GM18505 (cell line): ENCODE measurements at regions not wholly inside any gene's neighbourhood (a gene's known extent, or its start where the extent isn't known, plus 50 kb on each side); places are given as distances from the start of the nearest gene placed in this dataset.
"Not testable (repeated sequence)": the region's sequence is repeated elsewhere in the genome, so short reads cannot be mapped to it uniquely, and the experiment has no call there.

Experiments
- ATAC-seq: cut with Tn5 transposase; IDR thresholded peaks from one replicate; pipeline ENCODE4 v1.9.1; 2021; ENCODE audit not compliant: unreplicated experiment
- POLR2A ChIP-seq: IDR thresholded peaks from 4 replicates; pipeline ENCODE4 v1.6.1; 2011; ENCODE audit warnings: borderline replicate concordance; ENCODE audit not compliant: insufficient read depth, insufficient read length; ENCODE audit errors: extremely low read depth

- no peak for ATAC-seq
- TF ChIP-seq POLR2A, result no peak
Measured at GRCh38 chr12:84384384-84384783, 528.2 kb downstream of the SLC6A15 start.

- ATAC-seq, result not testable (repeated sequence)
Measured at GRCh38 chr12:84382486-84382885, 530.1 kb downstream of the SLC6A15 start.

- TF ChIP-seq POLR2A, result no peak
- no peak for ATAC-seq
Measured at GRCh38 chr12:84376320-84376719, 536.3 kb downstream of the SLC6A15 start.

DNA sequence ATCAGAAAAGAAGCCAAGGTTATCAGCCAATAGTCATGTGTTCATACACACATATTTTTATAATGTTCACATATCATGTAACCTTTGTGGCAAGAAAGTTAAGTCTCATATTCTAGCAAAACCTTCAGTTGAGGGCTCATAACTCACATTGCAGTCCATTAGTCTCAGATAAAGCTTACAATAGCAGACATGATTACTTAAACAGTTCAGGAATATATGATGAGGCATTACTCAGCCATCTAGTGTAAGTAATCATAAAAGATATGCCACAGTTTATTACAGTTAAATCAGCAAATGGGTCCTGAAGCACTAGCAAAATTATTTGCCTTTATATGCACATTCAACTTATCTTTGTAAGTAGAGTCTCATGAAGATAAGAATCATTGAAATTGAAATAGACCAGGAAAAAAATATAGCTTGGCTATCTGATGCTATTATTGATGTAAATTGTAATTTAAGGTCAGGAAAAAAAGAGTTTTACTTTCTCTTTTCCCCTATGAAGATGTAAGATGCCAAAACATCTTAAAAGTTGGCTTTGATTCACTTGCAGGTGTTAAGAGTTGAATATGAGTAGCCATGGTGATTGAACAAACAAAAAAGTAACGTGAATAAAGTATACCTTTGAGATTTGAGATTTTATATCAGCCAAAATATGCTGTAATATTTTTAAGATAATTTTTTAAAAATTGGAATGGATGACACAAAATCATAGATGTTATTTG lies 537.0 kb downstream of the SLC6A15 start:
- TF ChIP-seq POLR2A, result no peak
- no peak for ATAC-seq

DNA sequence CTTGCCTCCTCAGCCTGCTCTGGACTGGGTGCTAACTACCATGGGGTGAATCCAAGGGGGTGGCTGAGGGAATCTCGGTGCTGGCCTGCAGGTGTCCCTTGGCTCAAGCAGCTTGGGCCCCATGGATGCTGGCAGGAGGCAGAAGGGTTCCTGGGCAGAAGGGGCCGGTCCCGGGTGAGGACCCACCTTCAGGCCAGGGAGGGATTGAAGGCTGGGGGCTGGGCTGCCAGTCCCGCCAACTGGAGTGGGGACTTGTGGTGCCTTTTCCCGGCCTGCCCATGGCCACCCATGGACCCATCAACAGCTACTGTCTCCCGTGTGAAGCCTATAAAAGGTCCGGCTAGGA lies 550.1 kb downstream of the SLC6A15 start:
- ATAC-seq, result no peak
- TF ChIP-seq POLR2A, result no peak

DNA sequence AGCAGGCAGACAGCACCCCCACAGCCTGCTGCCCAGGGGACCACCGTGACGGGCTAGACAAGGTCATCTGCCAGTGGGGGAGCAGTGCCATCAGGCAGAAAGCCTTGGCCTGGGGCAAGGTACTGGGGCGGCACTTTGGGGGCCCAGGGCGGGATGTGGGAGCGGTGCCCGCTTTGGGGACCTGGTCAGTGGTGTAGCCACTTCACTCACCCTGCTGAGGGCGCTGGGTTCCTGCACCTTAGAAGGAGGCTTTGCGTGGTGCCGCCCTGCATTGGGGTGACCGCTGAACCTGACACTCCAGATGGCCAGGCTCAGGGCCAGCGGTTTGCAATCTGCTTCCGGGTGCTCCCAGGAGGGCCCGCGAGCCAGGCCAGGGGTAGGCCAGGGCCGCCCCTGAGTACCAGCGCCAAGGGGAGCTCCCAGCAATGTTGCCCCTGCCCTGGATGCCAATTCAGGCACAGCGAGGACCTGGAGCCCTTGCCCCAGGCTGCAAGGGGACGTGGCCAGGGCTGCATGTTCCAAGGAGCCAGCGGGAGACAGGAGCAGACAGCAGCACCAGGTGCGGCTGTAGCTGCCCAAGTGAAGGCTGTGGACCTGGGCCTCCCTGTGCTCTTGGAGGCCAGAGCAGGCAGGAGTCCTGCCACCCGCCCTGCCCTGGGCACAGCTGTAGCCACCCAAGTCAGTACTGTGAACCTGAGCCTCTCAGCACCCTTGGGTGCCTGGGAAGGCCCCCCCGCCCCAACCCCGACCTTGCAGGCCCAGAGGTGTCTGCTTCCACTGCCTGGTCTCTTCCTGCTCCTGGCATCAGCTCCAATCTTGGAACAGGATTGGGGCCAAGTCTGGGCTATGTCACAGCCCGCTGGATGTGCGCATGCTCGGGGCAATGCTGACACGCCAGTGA lies 550.7 kb downstream of the SLC6A15 start:
- no peak for TF ChIP-seq POLR2A
- no peak for ATAC-seq

DNA sequence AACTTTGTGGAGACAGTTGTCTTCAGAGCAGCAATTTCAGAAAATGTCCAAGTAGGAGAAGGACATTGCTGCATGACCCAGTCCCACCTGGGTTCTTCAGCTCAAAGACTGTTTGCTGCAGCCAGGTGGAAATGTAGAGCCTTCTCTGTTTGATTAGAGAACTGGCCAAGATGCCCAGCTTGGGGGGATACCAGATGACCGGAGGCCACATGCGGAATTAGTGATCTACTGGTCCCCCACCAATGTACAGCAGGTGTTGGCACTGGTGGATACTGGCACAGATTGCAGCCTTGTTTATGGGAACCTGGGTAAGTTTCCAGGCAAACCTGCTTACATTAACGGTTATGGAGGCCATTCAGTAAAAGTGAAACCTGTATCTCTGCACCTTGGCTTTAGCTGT lies 555.3 kb downstream of the SLC6A15 start:
- TF ChIP-seq POLR2A, result no peak
- ATAC-seq, result no peak

DNA sequence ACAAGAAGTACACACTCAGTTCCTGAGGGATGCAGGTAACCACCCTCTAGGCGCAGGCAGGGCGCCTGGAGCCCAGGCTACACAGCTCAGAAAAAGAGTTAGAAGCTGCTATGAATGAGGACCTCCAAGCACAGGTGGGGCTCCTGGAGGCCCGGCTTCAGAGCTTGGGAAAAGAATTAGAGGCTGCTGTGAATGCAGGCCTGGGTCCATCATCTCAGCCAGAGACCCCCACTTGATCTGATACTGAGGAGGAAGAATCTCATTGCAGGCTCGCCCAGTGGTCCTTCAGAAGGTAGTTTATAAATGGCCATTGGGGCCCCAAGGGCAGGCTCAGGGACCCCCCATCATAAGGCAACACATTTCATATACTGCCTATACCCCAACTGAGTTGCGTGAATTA lies 556.4 kb downstream of the SLC6A15 start:
- no peak for ATAC-seq
- TF ChIP-seq POLR2A, result no peak

GRCh38 chr12:84355561-84355960 lies 557.0 kb downstream of the SLC6A15 start:
- no peak for ATAC-seq
- no peak for TF ChIP-seq POLR2A

- ATAC-seq, result no peak
- TF ChIP-seq POLR2A, result no peak
Measured at GRCh38 chr12:84348582-84348981, 564.0 kb downstream of the SLC6A15 start.

DNA sequence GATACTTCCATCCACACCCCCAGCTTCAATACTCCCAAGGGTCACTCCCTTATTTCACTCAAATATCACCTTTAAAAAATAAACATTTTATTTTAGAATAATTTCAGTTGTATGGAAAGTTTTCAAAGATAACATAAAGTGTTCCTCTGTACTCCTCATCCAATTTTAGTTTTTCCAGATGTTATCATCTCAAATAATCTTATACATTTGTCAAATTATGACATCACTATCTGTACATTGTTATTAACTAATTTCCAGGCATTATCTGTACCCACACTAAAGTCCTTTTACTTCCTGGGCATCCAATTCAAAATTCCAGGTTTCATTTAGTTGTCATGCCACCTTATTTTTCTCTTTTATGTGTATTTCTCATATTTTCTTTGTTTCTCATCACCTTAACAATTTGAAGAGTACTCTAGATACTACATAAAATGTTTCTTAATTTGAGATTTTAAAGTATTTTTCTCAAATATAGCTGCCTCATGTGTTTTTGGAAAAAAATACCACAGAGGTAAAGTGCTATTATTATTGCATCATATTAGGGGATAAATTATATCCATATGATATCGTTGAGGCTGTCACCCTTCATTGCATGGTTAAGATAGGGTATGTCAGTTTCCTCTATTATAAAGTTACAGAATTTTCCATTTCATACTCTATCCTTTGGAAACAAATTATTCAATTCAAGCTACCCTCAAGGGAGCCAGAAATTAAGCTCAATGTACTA lies 571.0 kb downstream of the SLC6A15 start:
- no peak for TF ChIP-seq POLR2A
- no peak for ATAC-seq

GRCh38 chr12:84336231-84336630 lies 576.4 kb downstream of the SLC6A15 start:
- no peak for TF ChIP-seq POLR2A
- ATAC-seq, result no peak

DNA sequence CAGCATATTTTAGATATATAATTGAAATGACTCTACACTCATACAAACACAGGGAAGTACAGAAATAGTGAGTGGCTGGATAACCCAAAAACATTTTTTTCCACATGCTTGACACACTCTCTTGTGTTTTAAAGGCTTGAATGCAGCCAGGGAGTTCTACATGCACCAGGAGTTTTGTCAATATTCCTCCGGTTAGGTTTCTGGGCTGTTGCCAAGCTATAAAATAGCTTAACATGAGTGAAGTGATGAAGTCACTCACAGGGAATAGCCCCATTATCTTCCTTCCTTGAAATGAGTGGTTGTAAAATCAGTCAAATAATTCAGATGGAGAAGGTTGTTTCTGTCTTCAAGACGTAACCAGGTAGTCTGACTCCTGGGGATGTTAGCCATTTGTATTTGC lies 582.7 kb downstream of the SLC6A15 start:
- ATAC-seq, result no peak
- TF ChIP-seq POLR2A, result no peak
